ENCODE measurements at regions not wholly inside any gene's neighbourhood (a gene's known extent, or its start where the extent isn't known, plus 50 kb on each side); places are given as distances from the start of the nearest gene placed in this dataset.

- TF ChIP-seq CTCF (IDR thresholded peaks at IDR 0.05) (no peak), ZBTB33 (IDR thresholded peaks at IDR 0.05; ENCODE audit: borderline replicate concordance, low read depth) (no peak)
These were observed 409.6 kb downstream of the MED13L start for GRCh38 chr12:115867854-115868253.

All from SK-N-SH (cell line).